ENCODE measurements at regions not wholly inside any gene's neighbourhood (a gene's known extent, or its start where the extent isn't known, plus 50 kb on each side); places are given as distances from the start of the nearest gene placed in this dataset.

DNA sequence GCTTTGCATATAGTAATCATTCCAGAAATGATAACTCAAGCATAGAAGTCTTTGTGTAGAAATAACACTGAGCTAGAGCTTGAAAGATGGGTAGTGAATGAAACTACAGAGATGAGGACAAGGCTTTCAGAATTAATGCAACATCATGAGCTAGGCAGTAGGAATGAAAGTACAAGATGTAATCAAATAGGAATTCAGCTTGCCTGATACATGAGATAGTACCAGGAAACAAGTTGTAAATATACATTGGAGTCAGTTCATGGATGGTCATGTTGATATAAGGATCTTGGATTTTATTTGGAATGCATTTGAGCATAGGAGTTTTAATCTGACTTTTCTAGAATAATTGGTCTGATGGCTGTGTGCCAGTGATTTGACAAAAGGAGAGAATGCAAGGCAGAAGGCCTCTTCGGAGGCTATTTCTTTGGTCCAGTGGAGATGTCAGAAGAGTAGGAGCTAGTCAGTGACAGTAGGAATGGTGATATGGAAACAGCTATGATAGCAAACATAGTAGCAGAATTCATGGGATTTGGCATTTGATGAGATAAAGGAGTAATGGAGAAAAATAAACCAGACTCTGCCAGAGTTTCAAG is 206.4 kb upstream of the PACRGL start:
- Histone ChIP-seq H3K27ac (no peak overlapping the region), H3K4me3 (no peak overlapping the region)

DNA sequence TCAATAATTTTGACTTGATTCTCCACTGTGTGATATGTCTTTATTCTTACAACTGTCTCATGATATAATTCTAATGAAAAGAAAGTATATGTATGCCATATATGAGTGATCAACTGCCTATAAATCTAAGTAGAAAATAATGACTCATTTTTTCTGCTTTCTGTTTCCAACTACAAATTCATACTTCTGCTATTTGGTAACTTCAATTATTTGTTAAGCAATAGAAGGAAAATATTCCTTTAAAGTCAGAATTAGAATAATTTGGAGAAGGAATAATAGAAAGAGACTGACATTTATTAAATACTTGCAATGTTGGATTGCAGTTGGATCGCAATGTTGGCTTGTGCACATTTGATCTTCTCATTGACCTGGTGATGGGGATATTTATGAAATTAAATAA is 204.2 kb upstream of the PACRGL start:
- no peak overlapping the region for H3K27ac ChIP-seq
- H3K4me3 ChIP-seq, result no peak overlapping the region

DNA sequence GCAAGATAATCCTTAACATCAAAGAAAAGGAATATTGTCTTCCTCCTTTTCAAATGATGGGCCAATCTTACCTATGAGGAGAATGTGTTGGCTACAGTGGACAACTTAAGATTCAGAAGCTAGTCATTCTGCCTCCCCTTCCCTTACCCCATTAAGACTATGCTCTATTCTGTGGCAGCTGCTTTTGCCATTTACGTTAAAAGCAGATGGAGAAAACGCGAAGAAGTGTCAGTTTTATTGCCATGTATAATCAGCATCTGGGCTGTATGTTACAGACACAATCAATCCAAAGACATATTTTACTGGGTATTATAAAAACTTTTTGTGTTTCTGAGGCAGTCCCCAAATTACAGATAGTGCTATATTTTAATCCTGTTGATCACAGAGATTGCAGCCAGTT is 196.1 kb upstream of the PACRGL start:
- no peak overlapping the region for H3K4me3 ChIP-seq
- H3K27ac ChIP-seq, result no peak overlapping the region

DNA sequence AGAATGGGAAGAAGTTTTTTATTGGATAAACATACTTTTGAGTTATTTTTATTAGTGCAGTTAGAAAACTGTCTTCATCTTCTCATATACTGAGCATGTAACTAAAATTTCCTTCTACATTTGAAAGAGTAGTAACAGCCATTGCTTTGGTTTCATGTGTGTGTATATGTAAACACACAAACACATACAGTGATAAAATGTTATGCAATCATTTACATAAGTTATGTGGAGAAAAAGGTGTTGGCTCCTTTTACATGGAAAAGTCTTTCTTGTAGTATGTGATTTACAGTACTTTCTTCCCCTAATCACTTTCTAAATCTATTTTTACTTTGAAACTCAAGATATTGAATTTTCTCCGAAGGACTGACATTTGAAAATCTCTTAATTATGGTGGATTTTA is 194.3 kb upstream of the PACRGL start:
- no peak overlapping the region for H3K4me3 ChIP-seq
- peak overlapping the region in 1 of 21 experiments; percentile 23 for H3K27ac ChIP-seq

DNA sequence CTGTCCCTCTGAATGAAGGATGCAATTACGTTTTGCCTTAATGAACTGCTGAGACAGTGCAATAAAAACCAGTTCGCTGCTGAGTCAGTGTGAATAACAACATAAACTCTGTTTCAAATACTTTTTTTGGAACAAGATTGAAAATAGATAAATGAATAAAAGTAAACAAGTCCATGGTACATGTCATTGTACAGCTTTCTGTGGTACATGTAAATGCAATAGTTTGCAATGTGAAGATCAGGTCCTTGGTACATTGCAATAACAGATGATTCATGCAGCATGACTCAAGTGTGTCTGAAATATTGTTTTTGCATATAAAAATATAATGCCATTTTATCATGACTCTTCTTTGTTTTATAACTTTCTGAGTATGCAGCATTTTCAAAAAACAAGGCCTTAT is 193.4 kb upstream of the PACRGL start:
- no peak overlapping the region for H3K4me3 ChIP-seq
- no peak overlapping the region for H3K27ac ChIP-seq

DNA sequence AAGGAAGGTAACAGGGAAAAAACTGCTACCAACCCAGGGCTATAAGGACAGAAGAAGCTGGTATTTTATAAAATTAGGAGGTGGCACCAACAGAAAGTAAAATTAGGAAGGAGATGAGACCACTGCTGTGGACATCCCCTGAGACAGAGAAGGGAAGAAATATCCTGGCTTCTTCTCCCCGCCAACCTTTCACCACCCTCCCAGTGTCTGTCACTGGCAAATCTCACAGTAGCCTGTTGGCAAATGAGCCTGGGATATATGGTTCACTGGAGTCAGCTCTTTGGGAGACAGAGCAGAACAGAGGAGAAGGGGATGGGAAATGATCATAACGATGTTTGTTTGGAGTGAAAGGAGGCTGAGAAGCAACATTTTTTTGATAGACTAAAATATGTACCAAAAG is 190.9 kb upstream of the PACRGL start:
- H3K4me3 ChIP-seq, result no peak overlapping the region
- no peak overlapping the region for H3K27ac ChIP-seq

DNA sequence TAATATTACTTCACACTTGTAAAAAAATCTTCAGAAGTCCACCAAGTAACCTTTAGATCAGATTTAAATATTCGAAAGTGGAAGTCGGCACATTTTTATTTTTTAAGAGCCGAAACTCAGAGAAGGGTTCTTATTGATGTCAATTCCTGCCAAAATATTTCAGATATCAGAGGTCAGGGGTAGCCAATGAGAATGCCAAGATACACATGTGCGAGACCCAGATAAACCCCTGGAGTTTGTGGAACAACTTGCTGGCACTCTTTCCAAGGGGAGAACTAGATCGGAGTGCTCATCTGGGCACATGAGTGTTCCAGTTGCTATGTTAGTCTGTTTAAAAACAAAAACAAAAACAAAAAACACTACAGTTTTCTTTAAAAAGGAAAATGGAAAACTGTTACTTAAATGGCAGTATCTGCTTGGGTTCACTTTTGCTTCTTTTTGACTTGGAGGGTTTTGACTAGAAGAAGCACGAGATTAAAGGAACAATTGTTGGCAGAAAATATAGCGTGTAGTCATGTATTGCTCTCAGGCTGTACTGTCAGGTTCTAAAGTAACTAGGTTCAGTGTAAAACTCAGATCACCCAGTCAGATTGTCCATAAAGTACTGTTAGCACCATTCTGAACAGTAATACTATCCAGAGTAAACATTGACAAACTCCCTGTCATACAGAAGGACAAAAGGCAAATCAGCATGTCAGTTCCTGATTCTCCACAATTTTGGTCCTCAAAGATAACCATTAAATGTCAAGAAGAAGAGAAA is 188.0 kb upstream of the PACRGL start:
- H3K4me3 ChIP-seq, result no peak overlapping the region
- H3K27ac ChIP-seq, result no peak overlapping the region

DNA sequence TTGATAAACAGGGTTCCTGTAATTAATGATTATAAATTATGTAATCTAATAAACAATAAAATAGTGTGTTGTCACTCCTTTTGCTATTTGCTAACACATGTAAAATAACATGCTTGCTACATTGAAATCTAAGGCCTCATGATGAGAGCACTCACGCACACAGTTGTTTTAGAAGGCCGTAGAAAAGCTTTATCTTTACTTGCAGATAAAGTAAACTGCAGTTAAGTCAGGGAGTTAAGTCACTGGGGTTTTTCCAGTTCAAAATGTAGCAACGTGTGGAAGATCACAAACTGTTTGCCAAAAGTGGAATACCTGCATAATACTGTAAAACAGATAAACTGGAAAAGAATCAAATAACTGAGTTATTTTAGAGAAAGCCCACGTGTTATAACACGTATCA is 187.3 kb upstream of the PACRGL start:
- Histone ChIP-seq H3K4me3 (no peak overlapping the region), H3K27ac (no peak overlapping the region)

DNA sequence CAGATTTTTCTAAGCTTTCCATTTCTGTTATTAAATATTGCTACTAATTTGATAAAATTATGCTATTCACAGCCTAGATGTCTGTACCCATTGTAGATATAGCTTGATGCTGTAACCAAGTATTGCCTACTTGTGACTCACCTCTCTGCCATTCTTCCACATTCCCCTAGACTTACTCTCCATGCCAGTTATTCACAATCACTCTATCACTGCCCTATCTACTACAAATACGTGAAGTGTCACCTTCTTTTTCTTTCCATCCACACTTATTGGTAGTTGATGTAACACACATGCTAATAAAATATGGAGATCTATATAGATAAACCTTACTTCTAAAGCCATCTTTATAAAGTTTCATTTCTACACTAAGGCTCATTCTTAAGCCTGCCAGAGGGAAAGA is 179.4 kb upstream of the PACRGL start:
- H3K4me3 ChIP-seq, result no peak overlapping the region
- H3K27ac ChIP-seq, result no peak overlapping the region

DNA sequence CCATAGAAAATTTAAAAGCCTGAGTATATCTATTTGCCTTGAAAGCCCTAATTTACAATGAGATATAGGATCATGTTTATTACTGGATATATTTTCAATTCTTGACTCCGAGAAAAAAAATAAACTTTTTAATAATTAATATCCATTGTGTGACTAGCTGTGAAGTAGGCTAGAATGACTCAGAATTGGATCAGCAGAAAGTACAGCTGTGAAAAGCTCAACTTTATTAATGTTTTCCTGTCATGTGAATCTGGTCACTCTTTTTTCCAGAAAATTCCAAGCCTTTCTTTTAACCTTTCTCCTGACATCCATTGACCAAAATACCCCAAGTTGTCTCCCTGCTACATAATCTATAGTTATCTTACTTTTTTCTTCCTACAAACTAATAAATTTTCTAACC is 171.8 kb upstream of the PACRGL start:
- Histone ChIP-seq H3K4me3 (no peak overlapping the region), H3K27ac (peak overlapping the region in 1 of 21 experiments; percentile 28)

DNA sequence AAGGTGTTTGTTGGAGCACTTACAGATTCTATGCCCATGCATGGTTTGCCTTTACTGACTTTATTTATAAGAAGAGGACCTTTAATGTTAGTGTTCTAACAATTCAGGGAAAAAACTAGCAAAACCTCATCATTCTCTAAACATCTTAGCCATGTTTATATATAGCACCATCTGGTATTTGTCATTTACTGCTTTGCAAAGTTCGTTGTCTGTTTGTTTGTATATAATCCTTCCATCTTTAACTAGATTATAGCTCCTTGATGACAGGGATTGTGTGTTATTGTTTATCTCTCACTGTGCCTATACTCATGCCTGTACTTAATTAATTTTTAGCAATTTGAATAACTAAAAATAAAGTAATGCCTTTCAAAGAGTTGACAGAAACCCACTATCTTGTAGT is 170.6 kb upstream of the PACRGL start:
- no peak overlapping the region for H3K27ac ChIP-seq
- no peak overlapping the region for H3K4me3 ChIP-seq

DNA sequence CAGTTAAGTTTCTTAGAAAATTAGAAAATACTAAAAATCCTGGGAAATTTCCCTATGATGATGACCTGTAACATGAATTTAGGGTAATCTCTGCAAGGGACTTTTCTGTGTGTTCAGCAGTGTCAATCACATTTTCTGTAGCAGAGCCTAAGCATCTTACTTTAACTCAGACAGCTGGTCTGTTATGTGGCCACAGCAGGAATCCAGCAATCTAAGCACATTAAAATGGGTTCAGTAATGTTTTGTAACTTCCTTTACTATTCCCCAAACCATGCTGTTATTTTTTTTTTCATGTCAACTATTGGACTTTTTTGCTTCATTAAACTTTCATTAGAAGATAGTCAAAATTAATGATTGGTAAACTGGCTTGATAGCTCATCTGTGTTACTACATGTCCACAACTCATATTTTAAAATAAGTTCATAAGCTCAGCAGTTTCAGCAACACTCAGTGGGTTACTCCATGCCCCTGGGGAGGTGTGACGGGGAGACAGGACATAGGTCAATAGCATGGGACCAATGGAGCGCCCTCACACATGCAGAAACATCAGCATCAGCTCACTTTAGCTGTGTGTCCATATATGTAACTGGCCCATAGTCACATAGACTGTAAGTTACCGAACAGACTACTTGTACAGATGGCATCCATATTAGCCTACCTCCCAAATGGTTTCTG is 168.0 kb upstream of the PACRGL start:
- peak overlapping the region in 1 of 21 experiments; percentile 44 for H3K27ac ChIP-seq

DNA sequence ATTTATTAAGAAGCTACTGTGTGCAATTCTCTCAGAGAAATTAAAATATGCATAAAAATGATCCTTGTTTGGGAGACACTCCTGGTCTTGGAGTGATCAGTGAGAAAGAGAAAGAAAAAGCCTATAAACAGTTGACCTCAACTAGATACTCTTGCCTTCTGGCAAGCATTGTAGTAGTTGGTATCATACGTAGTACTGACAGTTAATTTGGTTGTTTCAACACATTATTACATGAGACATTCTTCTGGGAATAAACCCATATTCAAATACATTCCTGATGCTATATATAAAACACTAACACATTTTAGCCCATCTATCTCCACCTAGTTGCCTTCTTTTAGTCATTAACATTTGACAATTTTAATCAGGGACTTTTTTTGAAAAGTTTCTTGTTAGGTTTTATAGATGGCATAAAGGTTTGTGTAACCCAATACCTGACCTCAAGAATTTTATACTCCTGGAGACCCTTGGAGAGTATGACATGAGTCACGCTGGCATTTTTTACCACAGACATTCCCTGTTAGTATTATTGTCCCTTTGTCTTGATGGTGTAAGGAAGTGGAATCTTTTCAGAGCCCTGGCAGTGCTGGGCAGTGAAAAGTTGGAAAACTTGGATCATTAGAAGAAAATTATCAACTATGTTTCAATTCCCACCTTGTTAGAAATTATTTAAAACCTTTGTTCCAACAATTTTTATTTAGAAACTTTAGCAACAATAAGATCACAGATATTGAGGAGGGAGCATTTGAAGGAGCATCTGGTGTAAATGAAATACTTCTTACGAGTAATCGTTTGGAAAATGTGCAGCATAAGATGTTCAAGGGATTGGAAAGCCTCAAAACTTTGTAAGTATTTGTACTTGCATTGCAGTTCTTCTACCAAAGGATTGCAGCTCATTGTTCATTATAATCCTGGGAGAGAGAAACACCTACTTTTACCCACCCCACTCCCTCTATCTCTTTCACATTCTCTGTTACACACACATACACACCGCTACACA is 167.1 kb upstream of the PACRGL start:
- Histone ChIP-seq H3K27ac (peak overlapping the region in 1 of 21 experiments; percentile 44), H3K4me3 (no peak overlapping the region)

More for the DNA sequence above, 168.0 kb upstream of the PACRGL start:
- H3K4me3 ChIP-seq, result no peak overlapping the region

DNA sequence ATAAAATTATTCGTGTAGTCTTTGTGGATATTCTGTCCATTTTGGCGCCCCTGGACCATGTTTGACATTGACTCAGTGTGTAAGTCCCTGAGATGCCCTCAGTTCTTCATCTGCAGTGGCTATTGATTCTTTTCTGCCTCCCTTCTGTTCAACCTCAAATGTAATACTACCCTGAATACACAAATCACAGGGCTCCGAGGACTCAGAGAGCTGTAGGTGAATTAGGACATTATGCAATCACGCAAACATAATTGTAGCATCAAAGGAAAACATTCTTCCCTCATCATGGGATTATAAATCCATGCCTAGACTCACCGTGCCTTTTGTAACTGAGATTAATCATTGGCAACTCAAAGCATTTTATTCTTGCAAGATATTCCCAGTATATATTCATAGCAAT is 161.4 kb upstream of the PACRGL start:
- no peak overlapping the region for H3K27ac ChIP-seq
- H3K4me3 ChIP-seq, result no peak overlapping the region

DNA sequence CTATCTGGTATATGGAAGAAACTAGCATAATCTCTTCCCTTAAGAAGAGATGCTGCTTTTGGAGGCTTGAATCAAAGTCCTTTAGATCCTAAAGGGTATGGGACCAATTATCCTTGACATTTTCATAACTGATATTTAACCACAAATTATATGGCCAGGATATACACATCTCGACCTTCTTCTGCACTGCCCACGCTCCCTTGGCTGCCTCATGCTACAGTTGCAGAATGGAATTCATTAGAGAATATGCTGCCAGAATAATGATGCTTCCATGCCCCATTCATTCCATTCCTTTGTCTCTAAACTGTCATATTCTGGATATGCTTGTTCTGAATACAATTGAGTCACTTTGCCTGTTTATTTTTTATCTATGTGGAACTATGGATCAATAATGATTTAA is 157.1 kb upstream of the PACRGL start:
- H3K27ac ChIP-seq, result no peak overlapping the region
- no peak overlapping the region for H3K4me3 ChIP-seq

DNA sequence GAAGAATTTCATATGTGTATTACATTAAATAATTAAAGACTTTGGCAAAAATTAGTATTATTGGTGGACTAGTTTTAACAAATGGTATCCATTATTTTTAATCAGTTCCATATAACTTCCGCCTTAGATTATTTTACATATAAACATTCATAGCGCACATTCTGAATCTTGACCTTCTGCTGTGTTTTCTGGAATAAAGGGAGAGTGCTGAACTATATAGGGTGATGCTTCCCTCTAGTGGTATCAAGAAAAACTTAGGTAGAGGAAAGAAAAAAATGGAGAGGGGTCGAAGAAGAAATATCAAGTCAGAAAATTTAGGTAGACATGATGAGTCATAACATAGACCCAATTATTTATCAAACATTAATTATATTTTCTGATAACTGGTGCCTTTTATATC is 155.6 kb upstream of the PACRGL start:
- Histone ChIP-seq H3K4me3 (no peak overlapping the region), H3K27ac (no peak overlapping the region)

DNA sequence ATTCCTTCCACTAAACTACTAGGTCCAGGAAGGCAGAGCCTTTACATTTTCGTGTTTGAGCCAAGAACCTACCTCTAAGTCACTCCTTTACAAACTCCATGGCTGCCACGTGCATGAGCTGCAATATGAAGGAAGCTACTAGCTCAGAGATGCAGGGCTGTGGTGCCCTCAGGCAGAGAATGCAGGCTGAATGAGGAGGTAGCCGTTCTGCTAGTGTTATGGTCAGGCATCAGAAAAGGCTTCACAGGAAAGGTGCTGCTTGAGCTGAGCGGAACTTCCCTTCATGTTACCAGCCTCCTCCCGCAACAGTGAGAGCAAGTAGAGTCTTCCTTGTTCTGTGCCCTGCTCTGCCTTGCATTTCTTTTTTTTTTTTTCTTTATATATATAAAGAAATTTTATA is 148.3 kb upstream of the PACRGL start:
- H3K27ac ChIP-seq, result no peak overlapping the region
- H3K4me3 ChIP-seq, result no peak overlapping the region

DNA sequence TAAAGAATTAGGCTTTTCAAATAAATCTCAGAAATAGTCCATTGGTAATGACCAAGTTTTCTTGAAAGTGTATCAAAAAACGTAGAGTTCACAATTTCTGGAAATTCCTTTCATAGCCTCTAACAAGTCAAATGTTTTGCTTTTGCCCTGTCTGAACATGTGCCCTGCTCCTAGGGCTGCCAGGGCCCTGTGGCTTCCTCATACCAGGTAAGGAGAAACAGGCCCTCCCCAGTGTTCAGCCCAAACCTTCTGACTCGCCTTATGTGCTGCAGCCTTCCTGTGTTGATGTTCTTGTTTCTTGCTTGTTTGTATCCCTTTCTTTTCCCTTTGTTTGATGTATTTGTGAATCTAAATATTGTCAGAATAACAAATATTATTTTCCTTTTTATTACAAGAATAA is 146.1 kb upstream of the PACRGL start:
- H3K4me3 ChIP-seq, result no peak overlapping the region
- no peak overlapping the region for H3K27ac ChIP-seq

DNA sequence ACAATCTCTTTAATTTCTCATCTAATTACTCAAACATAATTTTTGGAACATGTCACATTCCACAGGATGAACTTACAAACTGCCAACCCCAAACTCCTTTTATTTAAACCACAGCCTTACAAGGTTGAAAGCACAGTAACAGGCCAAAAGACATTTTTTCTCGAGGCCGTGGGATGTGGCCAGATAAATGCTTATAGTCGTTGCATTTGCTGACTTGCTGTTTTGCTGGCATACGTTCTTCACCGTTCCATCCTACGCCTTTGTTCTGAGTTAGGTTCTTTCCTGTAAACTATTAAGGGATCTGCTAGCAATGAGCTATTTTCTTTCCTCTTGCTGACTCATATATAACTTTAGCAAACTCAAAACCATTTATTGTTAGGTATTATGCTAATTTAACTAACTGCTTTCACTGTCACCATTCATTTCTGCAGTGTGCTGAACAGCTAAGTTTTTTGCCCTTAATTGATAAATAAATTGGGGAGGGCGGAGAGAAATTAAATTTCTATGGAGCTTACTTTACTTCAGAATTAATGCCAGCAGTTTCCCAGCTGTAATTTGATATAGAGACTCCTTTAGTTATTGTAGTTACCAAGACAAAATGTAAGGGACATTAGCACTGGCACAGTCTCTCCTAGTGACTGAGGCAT is 135.1 kb upstream of the PACRGL start:
- Histone ChIP-seq H3K4me3 (no peak overlapping the region), H3K27ac (no peak overlapping the region)
